HepG2 (cell line): ENCODE measurements at regions not wholly inside any gene's neighbourhood (a gene's known extent, or its start where the extent isn't known, plus 50 kb on each side); places are given as distances from the start of the nearest gene placed in this dataset.

ENCODE experiments used
- CTCF ChIP-seq: sonication (generic); formaldehyde crosslinking; IDR thresholded peaks from 2 replicates; pipeline ENCODE4 v1.5.0; 2020; ENCODE audit warnings: mild to moderate bottlenecking, missing genetic modification reagents, moderate library complexity
- HNF1A ChIP-seq, 2 experiments: sonication (generic) in 1 of 2; formaldehyde crosslinking in 1 of 2; IDR thresholded peaks; 2 replicates each; pipeline versions ENCODE4 v1.4.0 to v1.6.1; 2016 to 2020; ENCODE audit warnings: borderline replicate concordance in 1 of 2, low read depth in 1 of 2, mild to moderate bottlenecking in 1 of 2, missing genetic modification reagents in 1 of 2
- KDM3A ChIP-seq: IDR thresholded peaks from 2 replicates; pipeline ENCODE4 v1.6.1; 2018; ENCODE audit warnings: low read depth, missing compliant biosample characterization
- KLF11 ChIP-seq: IDR thresholded peaks from 2 replicates; pipeline ENCODE4 v1.6.1; 2016; ENCODE audit warnings: missing compliant biosample characterization
- RXRA ChIP-seq: sonication (generic); formaldehyde crosslinking; IDR thresholded peaks from 2 replicates; pipeline ENCODE4 v1.5.1; 2020; ENCODE audit warnings: missing genetic modification reagents
- TBL1XR1 ChIP-seq: fragments of 150-350 bp; IDR thresholded peaks from 2 replicates; pipeline ENCODE4 v1.6.1; 2014; ENCODE audit warnings: borderline replicate concordance, low read length; ENCODE audit not compliant: partially characterized antibody
- ZBTB3 ChIP-seq: sonication (generic); formaldehyde crosslinking; IDR thresholded peaks from 2 replicates; pipeline ENCODE4 v1.4.0; 2020; ENCODE audit warnings: low read depth, mild to moderate bottlenecking, moderate library complexity, missing genetic modification reagents, borderline replicate concordance
- ZNF205 ChIP-seq: IDR thresholded peaks from 2 replicates; pipeline ENCODE4 v1.6.1; 2018; ENCODE audit warnings: missing biosample characterization, missing genetic modification reagents
- ZNF274 ChIP-seq: sonication (generic); formaldehyde crosslinking; IDR thresholded peaks from 2 replicates; pipeline ENCODE4 v1.5.1; 2020; ENCODE audit warnings: mild to moderate bottlenecking, missing genetic modification reagents
- ZNF550 ChIP-seq: sonication (generic); formaldehyde crosslinking; IDR thresholded peaks from 2 replicates; pipeline ENCODE4 v1.4.0; 2020; ENCODE audit warnings: mild to moderate bottlenecking, missing genetic modification reagents, borderline replicate concordance
- ZNF891 ChIP-seq: sonication (generic); formaldehyde crosslinking; IDR thresholded peaks from 2 replicates; pipeline ENCODE4 v1.5.0; 2020; ENCODE audit warnings: mild to moderate bottlenecking, missing genetic modification reagents

DNA sequence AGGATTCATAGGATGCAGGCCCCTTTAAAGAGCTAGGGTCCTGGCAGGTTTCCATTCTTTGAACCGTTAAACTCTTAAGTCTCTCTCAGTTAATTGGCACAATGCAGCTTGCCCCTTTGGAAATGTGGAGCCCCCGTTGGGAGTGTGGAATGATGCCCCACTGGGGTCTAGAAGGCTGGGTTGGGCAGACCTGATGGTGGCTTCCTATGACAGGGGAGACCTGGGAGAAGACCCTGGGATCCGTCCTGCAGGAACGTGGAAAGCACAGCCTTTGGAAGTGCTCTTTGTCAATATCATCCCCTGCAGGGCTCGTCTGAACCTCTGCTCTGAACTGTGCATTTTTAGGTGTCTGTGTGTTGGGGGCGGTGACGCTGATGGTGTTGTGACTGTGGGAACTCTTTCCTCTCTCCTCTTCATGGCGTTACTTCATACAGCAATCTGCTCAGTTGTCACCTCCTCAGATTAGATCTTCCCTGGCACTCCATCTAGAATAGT lies 190.6 kb downstream of the MYCN start:
- no peak for TF ChIP-seq KLF11 (CRISPR knock-in tag)
- no peak for TF ChIP-seq RXRA (CRISPR knock-in tag)
- TF ChIP-seq CTCF (CRISPR knock-in tag), result no peak
- no peak for TF ChIP-seq ZNF274 (CRISPR knock-in tag)
- no peak for TF ChIP-seq TBL1XR1
- no peak for TF ChIP-seq HNF1A (IDR thresholded peaks at IDR 0.05; ENCODE audit: low read depth)
- TF ChIP-seq HNF1A (CRISPR knock-in tag; IDR thresholded peaks at IDR 0.05; ENCODE audit: borderline replicate concordance), result no peak
- TF ChIP-seq ZNF891 (CRISPR knock-in tag), result no peak
- TF ChIP-seq ZNF550 (CRISPR knock-in tag), result no peak
- no peak for TF ChIP-seq ZBTB3 (CRISPR knock-in tag)
- TF ChIP-seq KDM3A (CRISPR knock-in tag), result no peak
- TF ChIP-seq ZNF205 (CRISPR knock-in tag), result no peak
